ENCODE measurements at regions not wholly inside any gene's neighbourhood (a gene's known extent, or its start where the extent isn't known, plus 50 kb on each side); places are given as distances from the start of the nearest gene placed in this dataset.
"Not testable (repeated sequence)": the region's sequence is repeated elsewhere in the genome, so short reads cannot be mapped to it uniquely, and the experiment has no call there.

GRCh38 chr19:27802293-27802692 lies 1410.7 kb downstream of the UQCRFS1 start:
- TF ChIP-seq, protein P1, sequence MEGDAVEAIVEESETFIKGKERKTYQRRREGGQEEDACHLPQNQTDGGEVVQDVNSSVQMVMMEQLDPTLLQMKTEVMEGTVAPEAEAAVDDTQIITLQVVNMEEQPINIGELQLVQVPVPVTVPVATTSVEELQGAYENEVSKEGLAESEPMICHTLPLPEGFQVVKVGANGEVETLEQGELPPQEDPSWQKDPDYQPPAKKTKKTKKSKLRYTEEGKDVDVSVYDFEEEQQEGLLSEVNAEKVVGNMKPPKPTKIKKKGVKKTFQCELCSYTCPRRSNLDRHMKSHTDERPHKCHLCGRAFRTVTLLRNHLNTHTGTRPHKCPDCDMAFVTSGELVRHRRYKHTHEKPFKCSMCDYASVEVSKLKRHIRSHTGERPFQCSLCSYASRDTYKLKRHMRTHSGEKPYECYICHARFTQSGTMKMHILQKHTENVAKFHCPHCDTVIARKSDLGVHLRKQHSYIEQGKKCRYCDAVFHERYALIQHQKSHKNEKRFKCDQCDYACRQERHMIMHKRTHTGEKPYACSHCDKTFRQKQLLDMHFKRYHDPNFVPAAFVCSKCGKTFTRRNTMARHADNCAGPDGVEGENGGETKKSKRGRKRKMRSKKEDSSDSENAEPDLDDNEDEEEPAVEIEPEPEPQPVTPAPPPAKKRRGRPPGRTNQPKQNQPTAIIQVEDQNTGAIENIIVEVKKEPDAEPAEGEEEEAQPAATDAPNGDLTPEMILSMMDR (IDR thresholded peaks at IDR 0.05; ENCODE audit: control insufficient read depth, insufficient read depth, low read depth, low read length, missing control alignments) = peak; percentile 14
- DNase-seq (ENCODE audit: low read depth); H3K4me3 ChIP-seq (ENCODE audit: control insufficient read depth, low read depth, low read length): not testable (repeated sequence)

DNA sequence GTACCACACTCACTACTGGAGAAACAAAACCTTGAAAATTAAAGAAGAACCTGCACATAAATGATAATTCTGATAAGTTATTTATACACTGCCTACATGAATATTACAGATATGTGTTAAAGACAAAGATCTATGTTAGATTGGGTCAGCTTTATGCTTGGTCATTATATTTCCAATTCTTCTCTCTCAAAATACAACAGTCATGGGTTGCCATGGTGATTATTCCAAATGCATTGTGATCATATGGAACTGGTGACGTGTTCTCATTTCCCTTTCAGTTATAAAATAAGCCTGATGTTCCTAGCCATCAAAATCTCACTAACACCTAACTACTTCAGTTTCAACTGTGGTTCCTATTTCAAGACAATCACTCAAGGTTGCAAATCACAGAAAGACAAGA lies 1416.4 kb downstream of the UQCRFS1 start:
- TF ChIP-seq, protein P1 (IDR thresholded peaks at IDR 0.05; ENCODE audit: control insufficient read depth, insufficient read depth, low read depth, low read length, missing control alignments) = no peak
- no peak for DNase-seq (ENCODE audit: low read depth)
- no peak overlapping the region for H3K4me3 ChIP-seq (ENCODE audit: control insufficient read depth, low read depth, low read length)

- no peak for DNase-seq (ENCODE audit: low read depth)
- TF ChIP-seq, protein P1 (IDR thresholded peaks at IDR 0.05; ENCODE audit: control insufficient read depth, insufficient read depth, low read depth, low read length, missing control alignments) = no peak
- no peak overlapping the region for H3K4me3 ChIP-seq (ENCODE audit: control insufficient read depth, low read depth, low read length)
Measured at GRCh38 chr19:27796073-27796472, 1416.9 kb downstream of the UQCRFS1 start.

GRCh38 chr19:27795369-27795768 lies 1417.6 kb downstream of the UQCRFS1 start:
- no peak overlapping the region; the same call in 1 of the 2 replicates for H3K4me3 ChIP-seq (ENCODE audit: control insufficient read depth, low read depth, low read length)
- TF ChIP-seq, protein P1 (IDR thresholded peaks at IDR 0.05; ENCODE audit: control insufficient read depth, insufficient read depth, low read depth, low read length, missing control alignments) = no peak
- DNase-seq (ENCODE audit: low read depth) = no peak

DNA sequence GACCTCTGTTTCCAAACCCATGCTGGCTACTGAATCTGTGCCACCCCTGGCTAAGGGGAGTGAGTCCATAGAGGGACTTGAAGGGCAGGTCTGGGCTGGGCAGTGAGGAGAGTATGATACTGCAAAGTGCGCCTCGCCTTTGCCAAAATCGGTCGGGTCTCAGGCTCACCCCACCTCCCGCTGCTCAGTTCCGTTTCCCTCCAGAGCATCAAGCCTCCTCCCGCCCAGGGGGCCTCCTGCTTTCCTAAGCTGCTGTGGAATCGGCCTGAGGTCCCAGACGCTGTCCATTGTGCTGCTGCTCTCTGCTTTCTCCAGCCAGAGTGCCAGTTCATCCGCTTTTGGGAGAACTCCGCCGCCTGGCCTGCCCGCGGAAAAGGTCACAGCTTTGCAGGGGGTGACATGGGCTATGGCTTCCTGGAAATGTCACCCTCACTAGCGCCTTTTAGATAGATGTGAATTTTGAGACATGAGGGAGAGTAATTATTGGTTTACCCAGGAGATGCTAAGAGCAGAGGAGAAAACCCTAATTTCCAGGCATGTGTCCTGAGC lies 1418.4 kb downstream of the UQCRFS1 start:
- H3K4me3 ChIP-seq (ENCODE audit: control insufficient read depth, low read depth, low read length) = peak overlapping the region; percentile 84
- DNase-seq (ENCODE audit: low read depth) = no peak
- TF ChIP-seq, protein P1 (IDR thresholded peaks at IDR 0.05; ENCODE audit: control insufficient read depth, insufficient read depth, low read depth, low read length, missing control alignments) = no peak

DNA sequence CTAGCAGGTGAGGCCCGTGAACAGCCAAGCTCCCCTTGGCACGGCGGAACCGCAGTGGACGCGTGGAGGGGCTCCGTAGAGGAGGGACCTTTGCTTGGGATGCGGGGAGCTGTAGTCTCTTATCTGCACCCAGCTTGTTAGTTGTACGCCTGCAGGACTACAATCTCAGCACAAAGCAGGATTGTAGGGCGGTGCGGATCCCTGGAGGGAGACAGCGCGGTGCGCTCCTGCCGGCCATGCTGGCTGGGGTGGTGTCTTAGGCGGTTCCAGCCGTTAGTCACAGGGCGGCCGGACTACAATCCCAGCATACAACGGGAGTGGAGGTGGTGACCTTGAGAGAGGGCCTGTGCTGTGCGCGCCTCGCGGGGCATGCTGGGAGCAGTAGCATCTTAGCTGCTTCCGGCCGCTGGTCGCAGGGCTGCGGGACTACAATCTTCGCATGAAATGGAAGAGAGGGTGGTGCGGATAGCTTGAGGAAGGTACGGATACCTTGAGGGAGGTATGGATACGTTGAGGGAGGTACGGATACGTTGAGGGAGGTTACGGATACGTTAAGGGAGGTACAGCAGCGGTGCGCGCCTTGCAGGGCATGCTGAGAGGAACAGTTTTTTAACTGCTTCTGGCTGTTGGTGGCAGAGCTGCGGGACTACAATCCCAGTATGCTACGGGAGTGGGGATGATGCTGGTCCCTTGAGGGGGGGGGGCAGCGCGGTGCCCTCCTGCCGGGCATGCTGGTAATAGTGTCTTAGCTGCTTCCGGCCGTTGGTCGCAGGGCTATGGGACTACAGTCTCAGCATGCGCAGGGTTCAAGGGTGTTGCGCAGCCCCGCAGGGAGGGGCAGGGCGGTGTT lies 1419.1 kb downstream of the UQCRFS1 start:
- peak overlapping the region; percentile 84 for H3K4me3 ChIP-seq (ENCODE audit: control insufficient read depth, low read depth, low read length)
- TF ChIP-seq, protein P1 (IDR thresholded peaks at IDR 0.05; ENCODE audit: control insufficient read depth, insufficient read depth, low read depth, low read length, missing control alignments) = peak; percentile 7
- peak; percentile 74 for DNase-seq (ENCODE audit: low read depth)
